ENCODE measurements at regions not wholly inside any gene's neighbourhood (a gene's known extent, or its start where the extent isn't known, plus 50 kb on each side); places are given as distances from the start of the nearest gene placed in this dataset.

DNA sequence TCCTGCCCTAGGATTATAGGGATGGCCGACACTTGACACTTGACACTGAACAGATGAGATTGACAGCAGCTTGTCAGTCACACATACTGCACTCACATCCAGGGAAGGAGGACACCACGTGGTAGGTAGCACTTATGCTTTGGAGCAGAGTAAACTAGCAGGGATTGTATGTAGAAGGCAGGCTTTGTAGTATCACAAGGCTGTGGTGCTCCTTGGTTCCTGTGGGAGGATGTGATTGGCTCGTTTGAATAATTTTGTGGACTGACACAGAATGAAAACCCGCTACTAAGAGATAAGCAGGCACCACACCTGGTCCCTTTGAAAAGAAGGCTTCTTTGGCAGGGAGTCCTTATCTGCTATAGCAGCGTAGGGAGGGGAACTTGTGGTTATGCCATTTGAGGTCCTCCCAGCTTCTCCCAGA is 63.6 kb upstream of the IL12B start (continued):
- TF ChIP-seq, protein P1, sequence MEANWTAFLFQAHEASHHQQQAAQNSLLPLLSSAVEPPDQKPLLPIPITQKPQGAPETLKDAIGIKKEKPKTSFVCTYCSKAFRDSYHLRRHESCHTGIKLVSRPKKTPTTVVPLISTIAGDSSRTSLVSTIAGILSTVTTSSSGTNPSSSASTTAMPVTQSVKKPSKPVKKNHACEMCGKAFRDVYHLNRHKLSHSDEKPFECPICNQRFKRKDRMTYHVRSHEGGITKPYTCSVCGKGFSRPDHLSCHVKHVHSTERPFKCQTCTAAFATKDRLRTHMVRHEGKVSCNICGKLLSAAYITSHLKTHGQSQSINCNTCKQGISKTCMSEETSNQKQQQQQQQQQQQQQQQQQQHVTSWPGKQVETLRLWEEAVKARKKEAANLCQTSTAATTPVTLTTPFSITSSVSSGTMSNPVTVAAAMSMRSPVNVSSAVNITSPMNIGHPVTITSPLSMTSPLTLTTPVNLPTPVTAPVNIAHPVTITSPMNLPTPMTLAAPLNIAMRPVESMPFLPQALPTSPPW (CRISPR knock-in tag; IDR thresholded peaks at IDR 0.05): peak; percentile 55; the same call in 1 of the 2 replicates
- TF ChIP-seq TAL1 (IDR thresholded peaks at IDR 0.05) (peak; percentile 74), SMAD4 (CRISPR knock-in tag; conservative IDR thresholded peaks at IDR 0.05) (peak; percentile 67), SMARCA4 (IDR thresholded peaks at IDR 0.05) (peak; percentile 38; the same call in 1 of the 2 replicates), TRIM24 (IDR thresholded peaks at IDR 0.05) (peak; percentile 48 to 69; a peak in 3 of 4 replicates), SMAD3 (CRISPR knock-in tag; conservative IDR thresholded peaks at IDR 0.05) (0 out of 2 replicates have a peak, but pooled peaks have one; percentile 47), GATA2 (CRISPR knock-in tag; IDR thresholded peaks at IDR 0.05) (0 out of 2 replicates have a peak, but pooled peaks have one; percentile 27), CBFA2T3 (IDR thresholded peaks at IDR 0.05) (peak; percentile 88), ZNF146 (CRISPR knock-in tag; IDR thresholded peaks at IDR 0.05; ENCODE audit: unreplicated experiment) (no peak), DMBX1 (CRISPR knock-in tag; IDR thresholded peaks at IDR 0.05; ENCODE audit: borderline replicate concordance) (0 out of 2 replicates have a peak, but pooled peaks have one; percentile 67), CAMTA2 (CRISPR knock-in tag; conservative IDR thresholded peaks at IDR 0.05) (no peak), MEIS2 (IDR thresholded peaks at IDR 0.05; ENCODE audit: partially characterized antibody) (peak; percentile 21), CREM (IDR thresholded peaks at IDR 0.05; ENCODE audit: low read depth) (peak; percentile 59; the same call in 1 of the 2 replicates)
- TF ChIP-seq, protein P2, sequence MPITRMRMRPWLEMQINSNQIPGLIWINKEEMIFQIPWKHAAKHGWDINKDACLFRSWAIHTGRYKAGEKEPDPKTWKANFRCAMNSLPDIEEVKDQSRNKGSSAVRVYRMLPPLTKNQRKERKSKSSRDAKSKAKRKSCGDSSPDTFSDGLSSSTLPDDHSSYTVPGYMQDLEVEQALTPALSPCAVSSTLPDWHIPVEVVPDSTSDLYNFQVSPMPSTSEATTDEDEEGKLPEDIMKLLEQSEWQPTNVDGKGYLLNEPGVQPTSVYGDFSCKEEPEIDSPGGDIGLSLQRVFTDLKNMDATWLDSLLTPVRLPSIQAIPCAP (CRISPR knock-in tag; IDR thresholded peaks at IDR 0.05; ENCODE audit: borderline replicate concordance): no peak
- TF ChIP-seq, protein P3, sequence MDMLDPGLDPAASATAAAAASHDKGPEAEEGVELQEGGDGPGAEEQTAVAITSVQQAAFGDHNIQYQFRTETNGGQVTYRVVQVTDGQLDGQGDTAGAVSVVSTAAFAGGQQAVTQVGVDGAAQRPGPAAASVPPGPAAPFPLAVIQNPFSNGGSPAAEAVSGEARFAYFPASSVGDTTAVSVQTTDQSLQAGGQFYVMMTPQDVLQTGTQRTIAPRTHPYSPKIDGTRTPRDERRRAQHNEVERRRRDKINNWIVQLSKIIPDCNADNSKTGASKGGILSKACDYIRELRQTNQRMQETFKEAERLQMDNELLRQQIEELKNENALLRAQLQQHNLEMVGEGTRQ (CRISPR knock-in tag; IDR thresholded peaks at IDR 0.05): peak; percentile 30; the same call in 1 of the 2 replicates
